Stimulated activated CD4-positive, alpha-beta T cell treated with anti-CD3 and anti-CD28 coated beads, Interleukin-4, amount 100 ng/mL, for 48 hours (primary cell): ENCODE measurements at regions not wholly inside any gene's neighbourhood (a gene's known extent, or its start where the extent isn't known, plus 50 kb on each side); places are given as distances from the start of the nearest gene placed in this dataset.

Source experiments
- DNase-seq, 2 donors: peaks; one replicate each; pipeline ENCODE4 v3.0.0-alpha.2; 2020; ENCODE audit warnings: low read depth in 2 of 2

DNA sequence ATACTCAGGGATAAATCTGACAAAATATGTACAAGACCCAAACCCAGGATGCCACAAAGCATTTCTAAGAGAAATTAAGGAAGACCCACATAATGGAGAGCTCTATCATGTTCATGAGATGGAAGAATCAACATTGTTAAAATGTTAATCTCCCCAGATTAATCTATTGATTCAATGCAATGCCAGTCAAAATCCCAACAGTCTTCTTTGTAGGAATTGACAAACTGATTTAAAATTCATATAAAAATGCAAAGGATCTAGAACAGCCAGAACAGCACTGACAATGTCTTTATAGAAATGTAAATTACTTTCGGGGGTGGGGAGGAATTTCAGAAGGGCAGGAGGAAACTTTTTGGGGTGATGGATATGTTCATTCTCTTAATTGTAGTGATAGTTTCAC lies 281.6 kb upstream of the SEMA6A start:
- DNase-seq = no peak

DNA sequence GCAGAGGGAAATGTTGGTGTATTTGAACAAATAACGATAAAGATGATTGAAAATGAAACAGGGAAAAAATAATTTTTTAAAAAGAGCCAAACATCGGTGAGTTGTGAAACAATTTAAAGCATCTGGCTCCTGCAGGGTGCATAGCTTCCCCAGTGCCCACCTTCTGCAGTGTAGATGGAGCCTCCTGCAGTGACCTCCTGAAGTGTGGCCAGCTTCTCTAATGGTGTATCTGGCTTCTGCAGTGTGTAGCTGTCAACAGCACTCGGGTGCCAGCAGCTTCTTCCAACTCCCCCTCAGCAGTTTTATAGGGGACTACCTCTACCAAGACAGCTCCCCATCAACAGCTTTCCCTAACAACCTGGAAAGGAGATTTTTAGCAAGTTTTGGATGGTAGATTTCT lies 279.4 kb upstream of the SEMA6A start:
- no peak for DNase-seq

DNA sequence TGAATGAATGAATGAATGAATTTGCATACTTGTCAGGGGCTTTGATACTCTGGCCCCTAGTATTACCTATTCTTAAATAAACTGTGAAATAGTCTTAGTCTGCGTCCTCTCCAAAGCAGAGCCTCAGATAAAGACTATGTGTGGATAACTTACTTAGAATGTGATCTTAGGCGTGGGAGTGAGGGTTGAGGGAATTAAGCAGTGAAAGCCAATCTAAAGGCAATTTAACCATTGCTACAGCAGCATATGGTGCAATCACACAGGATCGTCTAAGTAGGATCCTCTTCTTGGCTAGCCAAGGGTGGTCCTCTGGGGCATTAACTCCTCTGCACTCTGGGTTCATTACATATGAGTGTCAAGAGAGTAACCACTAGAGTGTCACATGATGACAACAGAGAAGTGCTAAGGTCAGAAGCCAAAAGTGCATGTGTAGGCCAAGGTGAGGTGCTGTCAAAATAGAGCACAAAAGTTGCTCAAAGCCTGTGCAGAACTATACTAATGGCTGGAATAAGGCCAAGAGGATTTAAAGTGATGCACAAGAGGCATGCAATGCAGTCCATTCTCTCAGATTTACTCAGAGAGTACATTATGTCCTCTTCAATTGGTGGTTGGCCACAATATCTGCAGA lies 274.4 kb upstream of the SEMA6A start:
- no peak for DNase-seq

DNA sequence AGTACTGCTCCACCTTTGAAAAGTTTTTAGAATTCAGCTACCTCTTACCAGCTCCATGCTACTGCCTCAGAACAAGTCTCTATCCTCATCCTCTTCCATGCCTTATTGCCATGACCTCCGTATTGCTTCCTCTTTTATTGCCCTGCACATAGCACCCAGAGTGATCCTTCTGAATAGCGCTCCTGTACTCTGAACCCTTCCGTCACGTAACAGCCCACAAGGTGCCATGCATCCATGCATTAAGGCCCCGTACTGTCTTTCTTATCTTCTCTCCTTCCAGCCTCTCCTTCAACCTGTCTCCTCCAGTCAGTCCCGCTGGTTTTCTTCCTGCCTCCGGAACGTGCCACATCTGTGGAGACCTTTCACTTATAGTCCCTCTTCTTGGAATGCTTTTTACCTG lies 273.3 kb upstream of the SEMA6A start:
- no peak for DNase-seq

DNA sequence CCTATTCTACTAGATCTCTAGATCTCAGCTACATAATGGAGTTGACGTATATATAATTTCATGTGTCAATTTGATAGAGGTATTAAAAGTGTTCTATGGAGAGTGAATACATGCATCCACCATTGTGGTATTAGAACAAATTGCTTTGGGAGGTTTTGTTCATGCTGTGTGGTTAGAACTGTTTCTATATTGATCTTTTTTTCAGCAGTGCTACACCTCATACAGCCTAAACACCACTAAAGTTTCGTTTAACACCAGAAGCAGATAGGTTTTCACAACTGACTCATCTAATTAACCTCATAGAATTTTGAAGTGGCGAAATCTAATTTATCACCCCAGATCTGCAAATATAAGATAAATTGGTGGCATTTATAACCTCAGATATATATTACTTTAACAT lies 269.4 kb upstream of the SEMA6A start:
- DNase-seq = no peak

DNA sequence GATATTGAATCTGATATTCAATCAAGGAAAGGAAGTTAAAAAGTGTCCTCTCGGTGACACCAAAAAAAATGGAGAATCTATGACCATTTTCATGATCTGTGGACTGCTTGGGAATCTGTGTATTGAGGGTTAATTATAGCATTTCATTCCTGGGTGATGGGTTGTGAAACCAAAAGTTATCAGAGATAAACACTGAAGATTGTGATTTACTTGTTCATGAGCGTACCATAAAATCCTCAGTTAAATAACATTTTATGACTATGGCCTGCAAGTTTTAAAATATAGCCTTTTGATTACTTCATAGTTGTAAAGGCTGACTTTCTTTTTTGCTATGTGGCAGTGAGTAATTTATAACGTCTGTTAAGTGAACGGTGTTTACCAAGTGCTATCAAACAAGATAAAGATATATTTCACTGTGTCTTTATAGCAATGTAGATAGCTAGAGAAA lies 267.9 kb upstream of the SEMA6A start:
- no peak for DNase-seq

DNA sequence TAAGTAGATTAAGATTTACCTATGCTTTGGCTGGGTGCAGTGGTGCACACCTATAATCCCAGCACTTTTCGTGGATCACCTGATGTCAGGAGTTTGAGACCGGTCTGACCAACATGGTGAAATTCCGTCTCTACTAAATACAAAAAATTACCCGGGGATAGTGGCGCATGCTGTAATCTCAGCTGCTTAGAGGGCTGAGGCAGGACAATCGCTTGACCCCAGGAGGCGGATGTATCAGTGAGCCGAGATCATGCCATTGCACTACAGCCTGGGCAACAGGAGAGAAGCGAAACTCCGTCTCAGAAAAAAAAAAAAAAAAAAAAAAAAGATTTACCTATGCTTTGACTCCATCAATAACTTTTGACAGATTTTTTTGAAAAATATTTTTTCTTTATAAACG lies 267.1 kb upstream of the SEMA6A start:
- DNase-seq = no peak

DNA sequence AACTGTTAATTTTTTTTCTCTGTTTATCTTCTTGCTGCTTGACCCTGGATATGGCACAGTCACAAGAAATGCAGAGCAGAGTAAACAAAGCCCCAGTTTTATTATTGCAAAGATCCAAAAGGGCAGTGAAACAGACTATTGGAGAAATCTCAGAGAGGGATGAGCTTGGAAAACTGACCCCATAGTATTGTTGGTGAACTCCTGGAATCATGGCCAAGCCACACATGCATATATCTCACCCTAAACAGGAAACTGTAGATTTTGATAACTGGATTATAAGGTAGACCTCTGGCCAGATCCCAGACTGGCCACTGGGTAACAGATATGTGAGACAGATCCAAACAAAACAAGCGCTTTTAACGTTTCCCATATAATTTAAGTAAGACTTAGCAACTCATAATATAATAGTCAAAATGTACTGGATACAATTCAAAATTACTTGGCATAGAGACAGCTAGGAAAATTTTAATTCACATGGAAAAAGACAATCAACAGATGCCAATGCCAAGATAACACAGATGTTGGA lies 263.5 kb upstream of the SEMA6A start:
- DNase-seq = no peak

DNA sequence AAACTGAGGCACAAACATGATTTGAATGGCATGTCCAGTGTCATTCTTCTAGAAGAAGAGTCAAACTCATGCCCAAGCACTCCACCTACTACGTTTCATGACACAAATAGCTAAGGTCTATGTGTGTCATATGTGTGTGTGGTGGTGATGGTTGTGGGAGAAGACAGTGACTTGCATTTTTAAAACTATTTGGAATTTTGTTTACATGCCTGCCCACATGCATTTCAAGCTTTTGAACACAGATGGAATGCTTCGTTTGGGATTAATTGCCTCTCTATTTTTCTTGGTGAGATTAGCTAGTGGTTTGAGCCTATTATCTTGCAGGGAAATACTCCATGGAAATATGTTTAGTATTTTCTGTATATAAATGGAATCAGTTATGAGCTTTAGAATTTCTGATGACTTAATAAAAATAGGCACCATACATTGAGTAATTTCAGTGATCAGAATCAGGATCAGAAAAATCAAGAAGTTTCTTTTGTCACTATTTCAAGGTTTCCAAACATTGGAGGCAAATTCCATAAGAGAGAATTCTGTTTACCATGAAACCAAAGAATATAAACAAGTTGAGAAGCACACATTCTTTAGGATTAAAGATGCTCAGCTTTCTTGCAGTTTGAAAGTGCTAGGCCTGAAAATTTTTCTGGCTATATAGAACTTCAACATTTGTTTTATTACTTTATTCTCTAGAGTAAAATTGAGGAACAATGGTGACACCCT lies 260.3 kb upstream of the SEMA6A start:
- DNase-seq = no peak

DNA sequence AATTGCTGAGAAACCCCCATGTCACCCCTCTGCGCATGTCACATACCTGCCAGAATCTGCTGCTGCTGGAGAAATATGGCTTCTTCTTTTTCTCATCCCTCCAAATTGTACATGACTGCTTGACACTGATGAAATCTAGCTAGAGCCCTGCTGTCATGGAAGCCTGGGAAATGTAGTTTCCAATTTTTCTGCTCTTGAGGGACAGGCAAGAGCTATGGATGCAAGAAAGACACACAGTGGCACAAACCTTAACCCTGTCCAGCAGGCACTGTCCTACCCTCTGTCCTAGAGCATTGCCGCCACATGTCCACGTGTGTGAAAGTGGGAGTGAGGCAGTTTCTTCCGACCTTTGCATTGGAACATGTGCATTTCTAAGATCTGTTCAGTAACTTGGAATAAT lies 255.5 kb upstream of the SEMA6A start:
- no peak for DNase-seq

DNA sequence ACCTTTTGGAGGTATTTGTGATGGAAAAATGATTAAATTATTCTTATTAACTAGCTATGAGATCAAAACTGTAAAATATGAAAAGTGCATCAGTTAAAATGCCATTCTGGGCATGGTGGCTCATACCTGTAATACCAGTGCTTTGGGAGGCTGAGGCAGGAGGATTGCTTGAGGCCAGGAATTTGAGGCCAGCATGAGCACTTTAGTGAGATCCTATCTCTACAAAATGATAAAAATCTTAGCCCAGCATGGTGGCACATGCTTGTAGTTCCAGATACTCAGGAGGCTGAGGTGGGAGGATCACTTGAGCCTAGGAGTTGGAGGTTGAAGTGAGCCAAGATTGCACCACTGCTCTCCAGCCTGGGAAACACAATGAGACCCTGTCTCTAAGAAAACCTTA lies 252.5 kb upstream of the SEMA6A start:
- no peak for DNase-seq

DNA sequence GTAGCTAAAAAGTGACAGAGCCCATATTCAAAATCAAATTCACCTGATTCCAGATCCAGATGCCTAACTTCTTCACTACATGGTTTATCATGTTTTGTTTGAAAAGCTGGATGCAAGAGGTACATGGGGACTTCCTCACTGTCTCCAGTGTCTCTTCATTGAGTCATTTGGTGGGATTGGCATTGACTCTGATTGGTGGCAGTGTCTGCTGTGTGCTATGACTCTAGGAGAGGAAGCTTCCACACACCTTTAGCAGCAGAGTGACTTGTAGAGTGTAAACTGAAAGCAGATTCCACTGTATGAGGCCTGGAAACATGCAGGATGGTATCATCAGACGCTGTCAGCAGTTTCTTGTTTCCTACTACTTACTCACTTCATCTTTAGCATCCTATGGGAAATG lies 250.9 kb upstream of the SEMA6A start:
- DNase-seq = no peak

DNA sequence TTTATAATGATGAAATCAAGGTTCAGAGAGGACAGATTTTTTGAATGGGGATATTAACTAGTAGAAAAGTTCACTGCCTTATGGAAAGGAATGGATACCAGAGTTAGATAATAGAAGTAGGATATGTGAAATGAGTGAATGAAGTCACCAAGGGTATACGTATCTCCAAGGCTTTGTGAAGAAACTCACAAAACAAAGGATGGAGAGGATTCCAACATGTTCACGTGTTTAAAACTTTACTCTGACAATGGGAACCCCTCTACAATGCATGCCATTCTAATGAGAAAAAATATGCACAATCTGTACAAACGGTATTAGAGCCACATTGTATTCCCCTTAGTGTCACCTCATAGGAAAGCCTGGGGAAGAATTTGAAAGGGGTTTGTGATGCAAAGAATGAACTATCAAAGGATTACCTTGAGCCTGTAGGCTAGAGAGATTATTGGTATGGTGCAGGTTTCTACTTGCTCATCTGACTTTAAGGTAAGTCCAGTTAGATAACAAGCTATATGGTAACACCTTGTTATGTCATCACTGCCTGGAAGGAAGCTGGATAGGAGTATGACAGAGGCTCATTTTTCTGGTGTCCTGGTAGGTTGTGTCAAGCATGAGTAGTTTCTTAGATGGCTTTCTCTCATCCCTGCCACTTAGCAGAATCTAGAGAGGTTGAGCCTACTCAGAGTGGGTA lies 250.3 kb upstream of the SEMA6A start:
- no peak for DNase-seq

DNA sequence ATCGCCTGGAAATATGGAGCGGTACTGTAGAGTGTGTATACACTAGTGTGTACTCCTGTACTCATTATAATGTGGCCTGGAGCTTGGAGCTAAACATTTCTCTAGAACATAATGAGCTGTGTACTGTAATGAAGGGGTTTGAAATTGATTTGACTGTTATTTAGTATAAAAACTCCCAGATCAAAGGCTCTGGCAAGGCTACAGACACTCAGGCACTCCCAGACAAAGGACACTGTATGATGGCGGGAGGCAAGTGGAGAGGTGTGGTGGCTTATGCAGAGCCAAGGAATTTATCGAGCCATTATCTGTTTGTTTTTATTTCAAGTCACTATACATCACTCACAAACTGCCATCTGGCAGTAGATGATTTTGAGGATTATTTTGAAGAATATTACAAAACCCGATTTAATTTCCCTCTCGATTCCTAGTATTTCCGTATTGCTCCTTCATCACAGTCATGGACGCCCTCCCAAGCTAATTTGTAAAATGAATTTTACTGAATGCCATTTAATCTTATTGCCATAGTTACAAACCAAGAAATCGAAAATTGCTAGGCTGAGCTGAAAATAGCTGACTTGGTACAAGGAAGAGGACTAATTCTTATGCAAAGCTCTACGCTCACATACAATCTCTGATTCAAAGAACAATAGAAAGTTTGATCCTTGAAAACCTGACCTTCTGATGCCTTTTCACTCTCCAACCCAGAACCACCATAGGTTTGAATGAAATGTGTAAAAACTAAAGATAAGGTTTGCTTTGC lies 240.2 kb upstream of the SEMA6A start:
- no peak for DNase-seq

DNA sequence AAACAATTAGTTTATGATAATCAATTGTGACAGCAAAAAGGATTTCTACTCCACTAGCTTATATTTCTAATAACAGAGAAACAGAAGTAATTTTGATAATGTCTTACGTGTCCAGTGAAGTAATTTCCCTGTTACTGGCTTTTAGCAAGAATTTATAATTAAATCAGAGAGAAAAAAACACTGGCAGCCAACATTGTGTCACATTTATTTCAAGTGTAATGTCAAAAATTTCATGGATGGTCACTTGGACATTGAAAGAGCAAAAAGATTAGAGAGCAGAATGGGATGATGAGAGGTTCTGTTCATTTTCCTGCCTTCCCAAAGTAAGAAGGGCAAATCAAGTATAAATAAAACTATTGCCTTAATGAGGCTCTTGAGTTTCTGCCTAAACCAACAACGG lies 239.3 kb upstream of the SEMA6A start:
- no peak for DNase-seq

DNA sequence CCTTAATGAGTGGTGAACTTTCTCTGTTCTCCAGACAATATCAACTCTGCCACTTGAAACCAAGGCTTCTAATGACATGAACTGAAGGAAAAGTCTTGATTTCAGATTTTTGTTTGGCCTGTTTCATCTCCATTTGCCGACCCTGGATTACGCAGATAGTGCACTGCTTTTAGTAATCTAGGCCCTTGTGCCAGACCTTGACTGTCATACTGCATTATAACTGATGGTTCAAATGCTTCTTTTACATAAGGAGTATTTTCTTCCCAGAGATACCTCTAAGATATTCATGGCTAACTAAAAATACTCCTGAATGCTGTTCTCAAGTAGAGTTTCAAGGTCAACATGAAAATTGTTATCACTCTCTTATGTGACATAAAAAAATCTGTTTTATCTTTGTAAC lies 238.7 kb upstream of the SEMA6A start:
- no peak for DNase-seq

DNA sequence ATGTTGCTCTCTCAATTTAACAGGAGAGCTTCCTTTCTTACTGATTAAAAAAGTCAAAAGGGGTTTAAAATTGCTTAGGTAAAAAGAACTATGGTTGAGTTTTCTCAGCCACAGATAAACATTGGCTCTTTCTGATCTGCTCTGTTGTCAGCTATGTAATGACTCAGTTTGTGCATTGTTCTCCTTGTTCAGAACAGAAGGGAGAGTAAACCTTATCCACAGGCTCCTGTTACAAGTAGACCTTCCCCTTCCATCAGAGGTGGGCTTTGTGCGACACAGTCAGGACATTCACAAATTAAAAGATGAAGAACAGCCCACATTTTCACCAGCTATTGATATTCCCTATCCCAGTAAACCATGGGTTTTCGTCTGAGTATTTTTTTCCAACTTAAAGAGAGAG lies 236.3 kb upstream of the SEMA6A start:
- DNase-seq = no peak

DNA sequence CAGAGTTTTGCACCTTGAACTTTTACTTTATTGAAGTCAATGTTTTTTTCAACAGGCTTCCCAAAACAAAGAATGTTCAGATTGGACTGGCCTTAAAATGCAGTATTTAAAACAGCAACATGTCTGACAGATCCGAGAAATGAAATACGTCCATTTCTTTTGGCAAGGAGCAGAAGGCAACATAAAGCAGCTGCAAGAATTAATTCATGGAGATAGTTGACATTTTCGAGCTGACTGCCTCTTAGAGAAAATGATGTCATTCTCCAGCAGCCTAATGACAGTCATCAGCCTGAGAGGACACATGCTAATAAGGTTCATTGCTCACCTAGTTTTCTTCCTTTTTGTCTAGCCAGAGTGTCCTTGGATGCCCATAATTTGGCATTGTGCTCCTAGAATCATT lies 232.2 kb upstream of the SEMA6A start:
- no peak for DNase-seq

DNA sequence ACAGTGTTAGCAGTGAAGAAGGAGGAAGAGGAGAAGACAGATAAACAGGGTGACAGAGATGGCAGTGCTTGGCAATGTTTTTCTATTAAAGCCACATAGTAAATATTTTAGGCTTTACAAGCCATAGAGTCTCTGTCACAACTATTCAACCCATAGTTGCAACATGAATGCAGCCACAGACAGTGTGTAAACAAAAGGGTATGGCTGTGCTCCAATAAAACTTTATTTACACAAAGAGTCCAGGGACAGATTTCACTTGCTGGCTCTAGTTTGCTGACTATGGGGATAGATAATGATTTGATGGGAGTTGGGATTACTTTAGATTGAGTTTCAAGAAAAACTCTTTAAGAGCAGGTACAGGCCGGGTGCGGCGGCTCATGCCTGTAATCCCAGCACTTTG lies 224.8 kb upstream of the SEMA6A start:
- DNase-seq = no peak

DNA sequence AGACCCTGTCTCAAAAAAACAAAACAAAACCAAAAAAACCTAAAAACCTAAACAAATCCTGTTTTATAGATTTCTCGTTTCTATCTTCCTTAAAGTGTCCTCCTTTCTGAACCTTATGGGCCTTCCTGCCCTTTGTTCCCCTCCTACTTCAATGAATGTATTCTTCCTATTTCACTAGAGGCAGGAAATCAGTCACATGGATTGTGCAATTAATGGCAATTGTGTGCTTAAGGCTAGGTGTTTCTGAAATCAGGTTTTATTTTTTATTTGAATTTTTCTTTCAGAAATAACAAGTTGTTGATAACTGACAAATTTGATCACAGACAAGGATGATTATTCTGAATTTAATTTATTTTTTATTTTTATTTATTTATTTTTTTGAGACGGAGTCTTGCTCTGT lies 220.6 kb upstream of the SEMA6A start:
- DNase-seq = no peak

DNA sequence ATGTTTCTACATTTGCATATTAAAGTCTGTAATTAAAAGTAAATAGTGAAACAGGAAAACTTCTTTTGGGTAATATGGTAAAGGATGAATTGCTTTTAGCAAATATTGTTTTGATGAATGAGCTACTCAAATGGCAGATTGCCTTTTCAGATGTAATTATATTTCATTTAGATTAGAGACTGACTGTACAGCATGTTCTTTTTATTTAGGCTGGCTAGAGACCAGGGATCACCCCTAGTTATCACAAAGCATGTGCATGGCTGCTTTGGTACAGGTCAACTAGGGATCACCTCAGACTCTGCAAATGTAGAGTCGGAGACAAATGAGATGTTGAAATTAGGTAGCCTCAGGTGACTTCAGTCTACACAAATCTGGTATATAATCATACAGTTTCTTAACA lies 214.9 kb upstream of the SEMA6A start:
- no peak for DNase-seq

DNA sequence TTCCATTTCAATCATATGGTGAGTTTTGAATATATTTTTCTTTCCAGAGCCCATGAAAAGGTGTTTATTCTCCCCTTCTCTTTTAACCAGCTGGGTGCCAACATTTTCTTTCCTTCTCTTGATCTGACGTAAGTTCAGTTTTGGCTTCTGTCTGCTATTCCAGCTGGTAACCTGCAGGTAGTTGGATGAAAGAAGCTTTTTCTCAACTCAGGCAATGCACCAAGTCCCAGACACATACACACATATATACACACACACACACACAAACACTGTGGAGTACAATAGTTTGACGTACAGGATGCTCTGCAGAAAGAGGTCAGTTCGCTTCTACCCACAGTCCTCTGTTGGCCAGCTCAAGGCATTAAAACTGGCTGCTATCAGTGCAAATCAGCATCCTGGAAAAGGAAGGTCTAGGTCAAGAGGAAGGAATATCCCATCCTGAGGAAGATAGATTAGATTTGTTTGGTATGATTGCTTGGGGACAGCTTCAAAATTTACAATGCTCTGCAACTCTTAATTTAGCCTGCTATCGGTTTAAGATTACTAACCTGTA lies 214.3 kb upstream of the SEMA6A start:
- DNase-seq = no peak
